WTC11 (cell line): ENCODE measurements at regions not wholly inside any gene's neighbourhood (a gene's known extent, or its start where the extent isn't known, plus 50 kb on each side); places are given as distances from the start of the nearest gene placed in this dataset.

Experiments used
- ATAC-seq: fragments of 200-7000 bp; cut with Tn5 transposase; 2 replicates; pipeline ENCODE4 v1.10.0; 2021; ENCODE audit warnings: mild to moderate bottlenecking, moderate library complexity
- CTCF ChIA-PET: fragments of 300-600 bp; sonication (Branson Sonifier 250); formaldehyde crosslinking; loops from one replicate; lab custom pipeline; 2021; ENCODE audit warnings: antibody characterized with exemption; lab: Charles Lee
- POLR2A ChIA-PET: fragments of 350-600 bp; sonication (Branson Sonifier 250); formaldehyde crosslinking; loops from one replicate; lab custom pipeline; 2021; ENCODE audit warnings: antibody characterized with exemption; lab: Charles Lee
- DNase-seq: peaks from one replicate; pipeline ENCODE4 v3.0.0; 2021; ENCODE audit warnings: low spot score
- H3K27ac Mint-ChIP-seq: 2 replicates; pipeline ENCODE4 v1.8.0; 2021; ENCODE audit warnings: mixed read lengths
- H3K27me3 Mint-ChIP-seq: 2 replicates; pipeline ENCODE4 v1.8.0; 2021; ENCODE audit warnings: low read depth, mild to moderate bottlenecking, moderate library complexity, mixed read lengths
- H3K36me3 Mint-ChIP-seq: 2 replicates; pipeline ENCODE4 v1.8.0; 2021; ENCODE audit warnings: mixed read lengths
- H3K4me1 Mint-ChIP-seq: 2 replicates; pipeline ENCODE4 v1.8.0; 2022; ENCODE audit warnings: mixed read lengths
- H3K4me3 Mint-ChIP-seq: 2 replicates; pipeline ENCODE4 v1.8.0; 2021; ENCODE audit warnings: mild to moderate bottlenecking, moderate library complexity, mixed read lengths
- H3K9me3 Mint-ChIP-seq: 2 replicates; pipeline ENCODE4 v1.8.0; 2021; ENCODE audit warnings: mixed read lengths
- ATF1 ChIP-seq: sonication (generic); formaldehyde crosslinking; IDR thresholded peaks from 2 replicates; pipeline ENCODE4 v1.8.1; 2023; ENCODE audit warnings: mild to moderate bottlenecking, moderate library complexity, missing genetic modification reagents
- CREB1 ChIP-seq: sonication (generic); formaldehyde crosslinking; IDR thresholded peaks from 2 replicates; pipeline ENCODE4 v1.8.0; 2023; ENCODE audit warnings: mild to moderate bottlenecking, missing genetic modification reagents
- EMX1 ChIP-seq: fragments of 250-450 bp; sonication (Bioruptor Pico); IDR thresholded peaks from 2 replicates; pipeline ENCODE4 v1.8.0; 2021; ENCODE audit warnings: mild to moderate bottlenecking
- ESRRA ChIP-seq: sonication (generic); formaldehyde crosslinking; IDR thresholded peaks from 2 replicates; pipeline ENCODE4 v1.8.1; 2022; ENCODE audit warnings: mild to moderate bottlenecking, missing genetic modification reagents, borderline replicate concordance
- FOXK1 ChIP-seq: sonication (generic); formaldehyde crosslinking; IDR thresholded peaks from 2 replicates; pipeline ENCODE4 v1.8.0; 2022; ENCODE audit warnings: mild to moderate bottlenecking, moderate library complexity, missing genetic modification reagents
- GTF2I ChIP-seq: fragments of 250-450 bp; sonication (Bioruptor Pico); conservative IDR thresholded peaks from 2 replicates; pipeline ENCODE4 v1.4.0; 2021; ENCODE audit warnings: mild to moderate bottlenecking
- KAT7 ChIP-seq: sonication (generic); formaldehyde crosslinking; IDR thresholded peaks from 2 replicates; pipeline ENCODE4 v1.8.1; 2023; ENCODE audit warnings: missing genetic modification reagents, mild to moderate bottlenecking, borderline replicate concordance
- NFE2L1 ChIP-seq: sonication (generic); formaldehyde crosslinking; IDR thresholded peaks from 2 replicates; pipeline ENCODE4 v1.8.1; 2023; ENCODE audit warnings: missing genetic modification reagents
- PRRX2 ChIP-seq: fragments of 250-450 bp; sonication (Bioruptor Pico); IDR thresholded peaks from 2 replicates; pipeline ENCODE4 v1.8.0; 2021; ENCODE audit warnings: mild to moderate bottlenecking
- RORB ChIP-seq: fragments of 250-450 bp; sonication (Bioruptor Pico); IDR thresholded peaks from 2 replicates; pipeline ENCODE4 v1.9.0; 2021; ENCODE audit warnings: mild to moderate bottlenecking
- SOX15 ChIP-seq: fragments of 250-450 bp; sonication (Bioruptor Pico); IDR thresholded peaks from 2 replicates; pipeline ENCODE4 v1.9.0; 2021; ENCODE audit warnings: mild to moderate bottlenecking
- ZNF416 ChIP-seq: fragments of 250-450 bp; sonication (Bioruptor Pico); IDR thresholded peaks from 2 replicates; pipeline ENCODE4 v1.9.0; 2021; ENCODE audit warnings: mild to moderate bottlenecking, inconsistent platforms
- TF ChIP-seq, protein P1 (sequence below): sonication (generic); formaldehyde crosslinking; IDR thresholded peaks from 2 replicates; pipeline ENCODE4 v1.8.1; 2022; ENCODE audit warnings: missing genetic modification reagents, borderline replicate concordance
- TF ChIP-seq, protein P2 (sequence below): fragments of 250-450 bp; sonication (Bioruptor Pico); IDR thresholded peaks from 2 replicates; pipeline ENCODE4 v2.1.2; 2022; ENCODE audit warnings: mild to moderate bottlenecking, moderate library complexity
- TF ChIP-seq, protein P3 (sequence below): sonication (generic); formaldehyde crosslinking; IDR thresholded peaks from 2 replicates; pipeline ENCODE4 v1.8.1; 2023; ENCODE audit warnings: mild to moderate bottlenecking, moderate library complexity, missing genetic modification reagents
- TF ChIP-seq, protein P4 (sequence below): sonication (generic); formaldehyde crosslinking; conservative IDR thresholded peaks from 2 replicates; pipeline ENCODE4 v1.8.1; 2022; ENCODE audit warnings: mild to moderate bottlenecking, missing genetic modification reagents
- TF ChIP-seq, protein P5 (sequence below): sonication (generic); formaldehyde crosslinking; IDR thresholded peaks from 2 replicates; pipeline ENCODE4 v1.8.1; 2023; ENCODE audit warnings: mild to moderate bottlenecking, missing genetic modification reagents, borderline replicate concordance
- TF ChIP-seq, protein P6 (sequence below): fragments of 250-450 bp; sonication (Bioruptor Pico); IDR thresholded peaks from 2 replicates; pipeline ENCODE4 v1.9.0; 2021; ENCODE audit warnings: mild to moderate bottlenecking
- TF ChIP-seq, protein P7 (sequence below): sonication (generic); formaldehyde crosslinking; IDR thresholded peaks from 2 replicates; pipeline ENCODE4 v1.8.0; 2022; ENCODE audit warnings: mild to moderate bottlenecking, missing genetic modification reagents

DNA sequence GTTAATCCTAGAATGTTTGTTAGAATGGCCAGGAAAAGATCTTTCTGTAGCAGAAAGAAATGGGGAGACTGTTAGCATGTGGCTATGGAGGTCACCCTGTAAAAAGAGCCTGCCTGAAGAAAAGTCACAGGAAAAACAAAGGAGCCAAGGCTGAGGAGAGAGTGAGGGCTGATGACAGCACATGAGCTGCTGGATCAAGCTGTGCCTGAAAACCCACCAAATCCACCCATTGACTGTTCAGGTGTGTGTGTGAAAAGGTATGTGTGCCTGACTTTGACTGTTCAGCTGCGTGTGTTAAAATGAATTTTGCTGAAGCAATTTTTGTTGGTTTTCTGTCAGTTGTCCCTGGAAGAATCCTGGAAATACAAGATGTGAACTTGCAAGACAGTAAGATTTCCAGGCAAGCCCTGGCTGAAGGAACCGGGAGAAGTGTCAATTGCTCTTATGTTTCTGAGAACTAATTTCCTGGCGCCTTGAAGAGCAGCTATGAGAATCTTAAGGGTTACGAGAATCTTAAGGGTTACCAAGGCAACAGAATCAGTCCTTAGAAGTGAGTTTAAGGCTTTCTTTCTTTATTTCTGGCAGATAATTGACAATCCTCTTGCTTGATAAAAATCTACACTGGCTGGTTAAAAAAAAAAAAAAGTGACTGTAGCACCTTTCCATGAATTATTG is 73.0 kb upstream of the LGALSL start (continued):
- TF ChIP-seq, protein P1, sequence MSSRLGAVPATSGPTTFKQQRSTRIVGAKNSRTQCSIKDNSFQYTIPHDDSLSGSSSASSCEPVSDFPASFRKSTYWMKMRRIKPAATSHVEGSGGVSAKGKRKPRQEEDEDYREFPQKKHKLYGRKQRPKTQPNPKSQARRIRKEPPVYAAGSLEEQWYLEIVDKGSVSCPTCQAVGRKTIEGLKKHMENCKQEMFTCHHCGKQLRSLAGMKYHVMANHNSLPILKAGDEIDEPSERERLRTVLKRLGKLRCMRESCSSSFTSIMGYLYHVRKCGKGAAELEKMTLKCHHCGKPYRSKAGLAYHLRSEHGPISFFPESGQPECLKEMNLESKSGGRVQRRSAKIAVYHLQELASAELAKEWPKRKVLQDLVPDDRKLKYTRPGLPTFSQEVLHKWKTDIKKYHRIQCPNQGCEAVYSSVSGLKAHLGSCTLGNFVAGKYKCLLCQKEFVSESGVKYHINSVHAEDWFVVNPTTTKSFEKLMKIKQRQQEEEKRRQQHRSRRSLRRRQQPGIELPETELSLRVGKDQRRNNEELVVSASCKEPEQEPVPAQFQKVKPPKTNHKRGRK (CRISPR knock-in tag): no peak
- TF ChIP-seq FOXK1 (CRISPR knock-in tag): no peak
- TF ChIP-seq KAT7: no peak
- TF ChIP-seq RORB (CRISPR knock-in tag): no peak

DNA sequence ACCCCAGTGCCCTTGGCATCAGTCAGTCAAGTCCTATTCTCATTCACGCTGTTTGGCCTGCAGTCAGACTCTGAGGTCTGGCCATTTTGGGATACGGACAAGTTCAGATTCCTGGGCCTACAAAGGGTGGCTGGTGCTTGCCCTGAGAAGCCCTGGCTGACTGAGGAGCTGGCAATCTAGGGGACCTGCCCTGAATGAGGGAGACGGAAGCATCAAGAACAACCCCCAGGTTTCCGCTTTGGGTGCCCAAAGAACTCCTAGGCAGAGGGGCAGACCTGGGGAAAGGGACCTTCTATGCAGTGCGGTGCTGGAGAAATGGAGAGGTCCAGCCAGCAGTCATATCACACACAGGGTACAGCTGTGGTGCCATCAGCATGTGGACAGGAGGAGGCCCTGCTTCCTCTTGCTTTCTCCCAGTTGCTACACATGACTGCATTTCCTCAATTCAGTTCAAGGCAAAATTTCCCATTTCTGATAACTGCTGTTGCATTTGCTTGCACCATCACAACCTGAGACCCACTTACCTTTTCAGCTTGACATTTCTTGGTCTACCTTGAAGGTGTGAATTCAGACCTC is 70.9 kb upstream of the LGALSL start:
- CTCF ChIA-PET: no interaction called here
- Mint-ChIP-seq H3K36me3 (no peaks in the 10 kb centered on the region), H3K4me3 (no peak overlapping the region), H3K9me3 (peaks cover under 1% of the 10 kb centered on the region), H3K4me1 (peaks cover 8% of the 10 kb centered on the region), H3K27ac (no peak overlapping the region), H3K27me3 (no peaks in the 10 kb centered on the region)
- ATAC-seq (no peak), DNase-seq (no peak)
- POLR2A ChIA-PET: no interaction called here
- TF ChIP-seq, protein P2, sequence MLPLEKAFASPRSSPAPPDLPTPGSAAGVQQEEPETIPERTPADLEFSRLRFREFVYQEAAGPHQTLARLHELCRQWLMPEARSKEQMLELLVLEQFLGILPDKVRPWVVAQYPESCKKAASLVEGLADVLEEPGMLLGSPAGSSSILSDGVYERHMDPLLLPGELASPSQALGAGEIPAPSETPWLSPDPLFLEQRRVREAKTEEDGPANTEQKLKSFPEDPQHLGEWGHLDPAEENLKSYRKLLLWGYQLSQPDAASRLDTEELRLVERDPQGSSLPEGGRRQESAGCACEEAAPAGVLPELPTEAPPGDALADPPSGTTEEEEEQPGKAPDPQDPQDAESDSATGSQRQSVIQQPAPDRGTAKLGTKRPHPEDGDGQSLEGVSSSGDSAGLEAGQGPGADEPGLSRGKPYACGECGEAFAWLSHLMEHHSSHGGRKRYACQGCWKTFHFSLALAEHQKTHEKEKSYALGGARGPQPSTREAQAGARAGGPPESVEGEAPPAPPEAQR (CRISPR knock-in tag): no peak
- TF ChIP-seq ESRRA (no peak), KAT7 (no peak), GTF2I (CRISPR knock-in tag) (no peak), NFE2L1 (no peak), ATF1 (CRISPR knock-in tag) (no peak)
- TF ChIP-seq, protein P1 (CRISPR knock-in tag): no peak
- TF ChIP-seq, protein P3, sequence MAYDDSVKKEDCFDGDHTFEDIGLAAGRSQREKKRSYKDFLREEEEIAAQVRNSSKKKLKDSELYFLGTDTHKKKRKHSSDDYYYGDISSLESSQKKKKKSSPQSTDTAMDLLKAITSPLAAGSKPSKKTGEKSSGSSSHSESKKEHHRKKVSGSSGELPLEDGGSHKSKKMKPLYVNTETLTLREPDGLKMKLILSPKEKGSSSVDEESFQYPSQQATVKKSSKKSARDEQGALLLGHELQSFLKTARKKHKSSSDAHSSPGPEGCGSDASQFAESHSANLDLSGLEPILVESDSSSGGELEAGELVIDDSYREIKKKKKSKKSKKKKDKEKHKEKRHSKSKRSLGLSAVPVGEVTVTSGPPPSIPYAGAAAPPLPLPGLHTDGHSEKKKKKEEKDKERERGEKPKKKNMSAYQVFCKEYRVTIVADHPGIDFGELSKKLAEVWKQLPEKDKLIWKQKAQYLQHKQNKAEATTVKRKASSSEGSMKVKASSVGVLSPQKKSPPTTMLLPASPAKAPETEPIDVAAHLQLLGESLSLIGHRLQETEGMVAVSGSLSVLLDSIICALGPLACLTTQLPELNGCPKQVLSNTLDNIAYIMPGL (CRISPR knock-in tag): no peak

DNA sequence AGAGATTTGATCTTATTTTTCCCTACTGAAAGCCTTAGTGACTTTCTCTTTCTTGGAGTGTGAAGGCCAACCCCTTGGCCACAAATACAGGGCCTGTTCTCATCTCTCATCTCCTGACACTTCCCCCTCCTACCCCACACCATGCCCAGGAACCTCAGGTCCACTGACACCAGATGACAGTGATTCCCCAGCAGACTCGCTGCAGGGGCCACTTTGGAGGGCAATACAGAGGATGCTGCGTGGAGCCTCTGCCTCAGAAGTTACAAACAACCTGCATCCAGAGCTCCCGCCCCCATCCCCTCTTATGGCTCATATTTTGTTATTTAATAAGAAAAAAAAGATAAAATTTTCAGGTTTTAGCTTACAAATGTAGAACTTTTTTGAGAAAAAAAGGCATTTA is 70.1 kb upstream of the LGALSL start:
- ATAC-seq: no peak
- Mint-ChIP-seq H3K9me3 (no peaks in the 10 kb centered on the region), H3K27me3 (no peaks in the 10 kb centered on the region), H3K36me3 (no peaks in the 10 kb centered on the region), H3K4me1 (peaks cover 8% of the 10 kb centered on the region), H3K4me3 (no peak overlapping the region), H3K27ac (no peak overlapping the region)
- DNase-seq: no peak
- ChIA-PET POLR2A (no interaction called here), CTCF (no interaction called here)
- TF ChIP-seq CREB1 (CRISPR knock-in tag): no peak
- TF ChIP-seq, protein P4, sequence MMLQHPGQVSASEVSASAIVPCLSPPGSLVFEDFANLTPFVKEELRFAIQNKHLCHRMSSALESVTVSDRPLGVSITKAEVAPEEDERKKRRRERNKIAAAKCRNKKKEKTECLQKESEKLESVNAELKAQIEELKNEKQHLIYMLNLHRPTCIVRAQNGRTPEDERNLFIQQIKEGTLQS (CRISPR knock-in tag): no peak
- no peak for TF ChIP-seq SOX15 (CRISPR knock-in tag)
- TF ChIP-seq, protein P5, sequence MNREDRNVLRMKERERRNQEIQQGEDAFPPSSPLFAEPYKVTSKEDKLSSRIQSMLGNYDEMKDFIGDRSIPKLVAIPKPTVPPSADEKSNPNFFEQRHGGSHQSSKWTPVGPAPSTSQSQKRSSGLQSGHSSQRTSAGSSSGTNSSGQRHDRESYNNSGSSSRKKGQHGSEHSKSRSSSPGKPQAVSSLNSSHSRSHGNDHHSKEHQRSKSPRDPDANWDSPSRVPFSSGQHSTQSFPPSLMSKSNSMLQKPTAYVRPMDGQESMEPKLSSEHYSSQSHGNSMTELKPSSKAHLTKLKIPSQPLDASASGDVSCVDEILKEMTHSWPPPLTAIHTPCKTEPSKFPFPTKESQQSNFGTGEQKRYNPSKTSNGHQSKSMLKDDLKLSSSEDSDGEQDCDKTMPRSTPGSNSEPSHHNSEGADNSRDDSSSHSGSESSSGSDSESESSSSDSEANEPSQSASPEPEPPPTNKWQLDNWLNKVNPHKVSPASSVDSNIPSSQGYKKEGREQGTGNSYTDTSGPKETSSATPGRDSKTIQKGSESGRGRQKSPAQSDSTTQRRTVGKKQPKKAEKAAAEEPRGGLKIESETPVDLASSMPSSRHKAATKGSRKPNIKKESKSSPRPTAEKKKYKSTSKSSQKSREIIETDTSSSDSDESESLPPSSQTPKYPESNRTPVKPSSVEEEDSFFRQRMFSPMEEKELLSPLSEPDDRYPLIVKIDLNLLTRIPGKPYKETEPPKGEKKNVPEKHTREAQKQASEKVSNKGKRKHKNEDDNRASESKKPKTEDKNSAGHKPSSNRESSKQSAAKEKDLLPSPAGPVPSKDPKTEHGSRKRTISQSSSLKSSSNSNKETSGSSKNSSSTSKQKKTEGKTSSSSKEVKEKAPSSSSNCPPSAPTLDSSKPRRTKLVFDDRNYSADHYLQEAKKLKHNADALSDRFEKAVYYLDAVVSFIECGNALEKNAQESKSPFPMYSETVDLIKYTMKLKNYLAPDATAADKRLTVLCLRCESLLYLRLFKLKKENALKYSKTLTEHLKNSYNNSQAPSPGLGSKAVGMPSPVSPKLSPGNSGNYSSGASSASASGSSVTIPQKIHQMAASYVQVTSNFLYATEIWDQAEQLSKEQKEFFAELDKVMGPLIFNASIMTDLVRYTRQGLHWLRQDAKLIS (CRISPR knock-in tag): no peak
- TF ChIP-seq ZNF416 (CRISPR knock-in tag): no peak
- TF ChIP-seq, protein P6, sequence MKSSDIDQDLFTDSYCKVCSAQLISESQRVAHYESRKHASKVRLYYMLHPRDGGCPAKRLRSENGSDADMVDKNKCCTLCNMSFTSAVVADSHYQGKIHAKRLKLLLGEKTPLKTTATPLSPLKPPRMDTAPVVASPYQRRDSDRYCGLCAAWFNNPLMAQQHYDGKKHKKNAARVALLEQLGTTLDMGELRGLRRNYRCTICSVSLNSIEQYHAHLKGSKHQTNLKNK (CRISPR knock-in tag): no peak
- TF ChIP-seq PRRX2 (CRISPR knock-in tag): no peak
- no peak for TF ChIP-seq EMX1 (CRISPR knock-in tag)
- TF ChIP-seq, protein P7, sequence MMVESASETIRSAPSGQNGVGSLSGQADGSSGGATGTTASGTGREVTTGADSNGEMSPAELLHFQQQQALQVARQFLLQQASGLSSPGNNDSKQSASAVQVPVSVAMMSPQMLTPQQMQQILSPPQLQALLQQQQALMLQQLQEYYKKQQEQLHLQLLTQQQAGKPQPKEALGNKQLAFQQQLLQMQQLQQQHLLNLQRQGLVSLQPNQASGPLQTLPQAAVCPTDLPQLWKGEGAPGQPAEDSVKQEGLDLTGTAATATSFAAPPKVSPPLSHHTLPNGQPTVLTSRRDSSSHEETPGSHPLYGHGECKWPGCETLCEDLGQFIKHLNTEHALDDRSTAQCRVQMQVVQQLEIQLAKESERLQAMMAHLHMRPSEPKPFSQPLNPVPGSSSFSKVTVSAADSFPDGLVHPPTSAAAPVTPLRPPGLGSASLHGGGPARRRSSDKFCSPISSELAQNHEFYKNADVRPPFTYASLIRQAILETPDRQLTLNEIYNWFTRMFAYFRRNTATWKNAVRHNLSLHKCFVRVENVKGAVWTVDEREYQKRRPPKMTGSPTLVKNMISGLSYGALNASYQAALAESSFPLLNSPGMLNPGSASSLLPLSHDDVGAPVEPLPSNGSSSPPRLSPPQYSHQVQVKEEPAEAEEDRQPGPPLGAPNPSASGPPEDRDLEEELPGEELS: no peak
